K562 (cell line): ENCODE measurements at regions not wholly inside any gene's neighbourhood (a gene's known extent, or its start where the extent isn't known, plus 50 kb on each side); places are given as distances from the start of the nearest gene placed in this dataset.

ENCODE experiments used
- ATAC-seq: fragments of 200-7000 bp; cut with Tn5 transposase; 3 replicates; pipeline ENCODE4 v1.9.1; 2020; ENCODE audit warnings: moderate library complexity
- BruUV-seq: library from RNA; stranded (reverse); fragments of 400-500 nt; replicated peaks from 2 replicates; lab custom pipeline; 2021; lab: Mats Ljungman, UMichigan
- CTCF ChIA-PET: fragments of 300-600 bp; formaldehyde crosslinking; extraction: SDS; loops from one replicate; lab custom pipeline; 2021; ENCODE audit warnings: low intra/inter-chr PET ratio; lab: Yijun Ruan, JAX
- POLR2A ChIA-PET: fragments of 300-600, 350-650 bp; sonication (Branson Sonifier 250); formaldehyde crosslinking; extraction: SDS; loops from one replicate; lab custom pipeline; 2021; ENCODE audit warnings: antibody characterized with exemption, inconsistent platforms; lab: Yijun Ruan, JAX
- DNase-seq, 4 experiments: peaks; one replicate each; pipeline versions ENCODE4 v3.0.0 to v3.0.0-alpha.2; 2011 to 2018; ENCODE audit warnings: low spot score in 3 of 4, mixed read lengths in 3 of 4; ENCODE audit errors: extremely low read depth in 1 of 4
- FAIRE-seq: peaks from 2 replicates; lab custom pipeline; 2011; peaks lifted over from hg19 to GRCh38; lab: Jason Lieb, UNC
- H2AFZ ChIP-seq: 2 replicates; pipeline ENCODE4 v1.6.0; 2011; ENCODE audit warnings: low read depth, low read length, control low read depth, inconsistent platforms
- H3K27ac ChIP-seq: fragments of 200-600 bp; 3 replicates; pipeline ENCODE4 v1.8.0; 2011; ENCODE audit warnings: low read depth, mild to moderate bottlenecking, control low read depth, inconsistent platforms, low read length, moderate library complexity, mixed read lengths; ENCODE audit errors: extremely low read depth
- H3K27me3 ChIP-seq, 2 experiments: fragments of 300-600 bp in 1 of 2; 2 replicates in 1 of 2; 3 replicates in 1 of 2; pipeline versions ENCODE4 v1.6.0 to v1.8.0; 2011; ENCODE audit warnings: inconsistent platforms in 2 of 2, low read length in 2 of 2, mild to moderate bottlenecking in 1 of 2, mixed read lengths in 1 of 2, moderate library complexity in 1 of 2; ENCODE audit not compliant: control insufficient read depth in 2 of 2, insufficient read depth in 2 of 2
- H3K36me3 ChIP-seq: fragments of 300-600 bp; 3 replicates; pipeline ENCODE4 v1.8.0; 2011; ENCODE audit warnings: mild to moderate bottlenecking, low read length, inconsistent platforms; ENCODE audit not compliant: control insufficient read depth, insufficient read depth
- H3K4me1 ChIP-seq, 2 experiments: fragments of 200-600 bp in 1 of 2; replicated peaks in 1 of 2; 2 replicates in 1 of 2; 3 replicates in 1 of 2; pipeline versions ENCODE4 v1.5.1 to v1.8.0; 2011; ENCODE audit warnings: inconsistent platforms in 2 of 2, low read length in 2 of 2, mild to moderate bottlenecking in 1 of 2, mixed read lengths in 1 of 2, moderate library complexity in 1 of 2; ENCODE audit not compliant: control insufficient read depth in 2 of 2, insufficient read depth in 2 of 2
- H3K4me2 ChIP-seq: 2 replicates; pipeline ENCODE4 v1.6.1; 2011; ENCODE audit warnings: low read length, control low read depth, inconsistent platforms, mixed read lengths; ENCODE audit not compliant: insufficient read depth
- H3K4me3 ChIP-seq: fragments of 200-600 bp; sonication (generic), shearing (Covaris generic); 2 replicates; pipeline ENCODE4 v1.5.1; 2016; ENCODE audit warnings: control low read depth, inconsistent platforms
- H3K79me2 ChIP-seq: fragments of 200-600 bp; 3 replicates; pipeline ENCODE4 v1.8.0; 2011; ENCODE audit warnings: low read length, inconsistent platforms; ENCODE audit not compliant: control insufficient read depth, insufficient read depth
- H3K9ac ChIP-seq, 2 experiments: 2 replicates each; pipeline versions ENCODE4 v1.6.0 to v1.6.1; 2011; ENCODE audit warnings: low read depth in 2 of 2, low read length in 2 of 2, control low read depth in 1 of 2, inconsistent platforms in 1 of 2, mild to moderate bottlenecking in 1 of 2, mixed read lengths in 1 of 2; ENCODE audit not compliant: insufficient read depth in 1 of 2
- H3K9me1 ChIP-seq: one replicate; pipeline ENCODE4 v1.6.0; 2011; ENCODE audit warnings: inconsistent platforms, mild to moderate bottlenecking, low read length, moderate library complexity; ENCODE audit not compliant: control insufficient read depth, insufficient read depth
- H3K9me3 ChIP-seq: replicated peaks from 2 replicates; pipeline ENCODE4 v1.5.1; 2011; ENCODE audit warnings: low read depth, low read length, inconsistent platforms; ENCODE audit not compliant: control insufficient read depth, insufficient read depth
- H4K20me1 ChIP-seq: replicated peaks from 2 replicates; pipeline ENCODE4 v1.6.1; 2011; ENCODE audit warnings: low read length, inconsistent platforms, mixed read lengths; ENCODE audit not compliant: control insufficient read depth, insufficient read depth
- CXXC5 ChIP-seq: fragments of 250-450 bp; sonication (Bioruptor Pico); IDR thresholded peaks from 2 replicates; pipeline ENCODE4 v1.8.0; 2022; ENCODE audit warnings: inconsistent platforms, mild to moderate bottlenecking, moderate library complexity
- ETV5 ChIP-seq: sonication (generic); formaldehyde crosslinking; IDR thresholded peaks from 2 replicates; pipeline ENCODE4 v1.4.0; 2020; ENCODE audit warnings: low read depth, mild to moderate bottlenecking, missing genetic modification reagents
- FOXK1 ChIP-seq: sonication (generic); formaldehyde crosslinking; IDR thresholded peaks from 2 replicates; pipeline ENCODE4 v1.8.0; 2022; ENCODE audit warnings: missing genetic modification reagents, mild to moderate bottlenecking, borderline replicate concordance
- GTF2A2 ChIP-seq: IDR thresholded peaks from 2 replicates; pipeline ENCODE4 v1.6.1; 2016; ENCODE audit warnings: mild to moderate bottlenecking, missing genetic modification characterization, missing compliant biosample characterization
- KLF1 ChIP-seq: fragments of 450-650 bp; IDR thresholded peaks from 2 replicates; pipeline ENCODE4 v1.6.1; 2016; ENCODE audit warnings: missing genetic modification characterization, missing compliant biosample characterization
- NFIC ChIP-seq: fragments of 450-650 bp; IDR thresholded peaks from 2 replicates; pipeline ENCODE4 v1.6.1; 2017; ENCODE audit warnings: mild to moderate bottlenecking, inconsistent platforms
- NONO ChIP-seq, 2 experiments: fragments of 200-400 bp in 1 of 2; fragments of 450-650 bp in 1 of 2; formaldehyde crosslinking in 1 of 2; IDR thresholded peaks; 2 replicates each; pipeline ENCODE4 v1.6.1; 2017; ENCODE audit warnings: low read depth in 2 of 2, mild to moderate bottlenecking in 2 of 2, moderate library complexity in 2 of 2, low read length in 1 of 2
- NR2C1 ChIP-seq, 2 experiments: fragments of 450-650 bp; IDR thresholded peaks; 2 replicates each; pipeline ENCODE4 v1.6.1; 2017; ENCODE audit warnings: mild to moderate bottlenecking in 2 of 2, antibody characterized with exemption in 1 of 2, inconsistent platforms in 1 of 2, missing compliant biosample characterization in 1 of 2, missing genetic modification characterization in 1 of 2
- RHOXF2B ChIP-seq: fragments of 250-450 bp; sonication (Bioruptor Pico); conservative IDR thresholded peaks from 2 replicates; pipeline ENCODE4 v1.5.1; 2021
- SMAD2 ChIP-seq: fragments of 150-350 bp; IDR thresholded peaks from 2 replicates; pipeline ENCODE4 v1.6.1; 2014; ENCODE audit warnings: low read depth, mild to moderate bottlenecking, low read length
- TCFL5 ChIP-seq: fragments of 250-450 bp; sonication (Bioruptor Pico); conservative IDR thresholded peaks from 2 replicates; pipeline ENCODE4 v1.6.1; 2021; ENCODE audit warnings: mild to moderate bottlenecking, moderate library complexity, matching md5 sums
- YBX1 ChIP-seq: fragments of 450-650 bp; IDR thresholded peaks from 2 replicates; pipeline ENCODE4 v1.7.1; 2016; ENCODE audit warnings: mild to moderate bottlenecking
- ZFX ChIP-seq: sonication (generic); formaldehyde crosslinking; IDR thresholded peaks from 2 replicates; pipeline ENCODE4 v1.8.0; 2022; ENCODE audit warnings: mild to moderate bottlenecking, missing genetic modification reagents, moderate library complexity
- ZKSCAN8 ChIP-seq: fragments of 200-800 bp; sonication (Bioruptor generic); IDR thresholded peaks from 2 replicates; pipeline ENCODE4 v1.6.1; 2016; ENCODE audit warnings: missing genetic modification characterization, missing compliant biosample characterization
- ZNF217 ChIP-seq: sonication (generic); formaldehyde crosslinking; IDR thresholded peaks from 2 replicates; pipeline ENCODE4 v1.8.0; 2022; ENCODE audit warnings: mild to moderate bottlenecking, missing genetic modification reagents
- ZNF644 ChIP-seq: fragments of 200-800 bp; sonication (Bioruptor generic); IDR thresholded peaks from 2 replicates; pipeline ENCODE4 v1.6.1; 2016; ENCODE audit warnings: low read depth, missing genetic modification characterization, missing compliant biosample characterization
- WGBS: fragments of 100-300 bp; shearing (Covaris generic); methylation state at CpG from one replicate; pipeline ENCODE4 v1.1.6; 2016; ENCODE audit warnings: low coverage, mixed read lengths; ENCODE audit not compliant: insufficient coverage; ENCODE audit errors: missing lambda C conversion rate; 5-methylcytosine and 5-hydroxymethylcytosine counted together
- in situ Hi-C: fragments of 300-500 bp; cut with MboI; formaldehyde crosslinking; loops from 4 replicates; pipeline ENCODE4 v1.15.0; 2018; ENCODE audit warnings: inconsistent platforms, mixed read lengths
- intact Hi-C: fragments of 100-400 bp; cut with micrococcal nuclease; formaldehyde crosslinking; loops from 2 replicates; pipeline ENCODE4 v1.14.2; 2022
- TF ChIP-seq, protein P1 (sequence below): sonication (generic); formaldehyde crosslinking; IDR thresholded peaks from 2 replicates; pipeline ENCODE4 v1.8.1; 2022; ENCODE audit warnings: missing genetic modification reagents

DNA sequence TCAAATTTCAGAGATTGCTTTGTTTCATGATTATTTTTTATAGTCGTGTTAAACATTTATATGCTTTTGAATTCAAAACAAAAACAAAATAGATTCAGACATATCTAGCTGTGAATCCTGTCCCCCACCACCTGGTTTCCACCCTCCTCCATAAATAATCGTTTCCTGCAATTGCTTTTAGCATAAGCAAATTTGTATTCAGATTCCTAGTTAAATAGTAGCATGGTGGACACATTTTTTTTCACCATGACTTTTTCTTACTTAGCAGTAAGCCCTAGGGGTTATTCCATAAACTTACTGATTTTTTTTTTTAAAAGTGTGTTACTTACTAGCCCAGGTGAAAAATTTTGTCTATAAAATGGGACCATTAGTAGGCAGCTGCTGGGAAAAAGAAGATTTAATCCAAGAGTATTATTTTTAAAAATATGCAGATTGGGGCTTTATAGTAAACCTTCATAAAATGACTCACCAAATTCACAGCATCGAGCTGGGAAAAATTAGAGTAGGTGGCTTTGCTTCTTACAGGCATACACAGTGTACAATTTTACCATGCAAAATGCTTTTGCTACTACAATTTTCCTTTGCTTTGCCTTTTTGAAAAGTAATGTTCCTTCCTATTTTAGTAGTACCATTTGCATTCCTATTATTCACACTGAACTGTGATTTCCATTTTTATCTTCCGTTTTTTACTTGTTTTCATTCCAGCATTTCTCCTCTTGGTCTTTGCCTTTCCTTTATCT, 117.8 kb downstream of the BTG1 start:
- Histone ChIP-seq H3K4me1 (peaks cover 0 to 3% of the 10 kb centered on the region in 2 experiments; a peak in 1 of 5 replicates), H4K20me1 (no peaks in the 10 kb centered on the region), H3K9me3 (no peaks in the 10 kb centered on the region), H3K27me3 (no peaks in the 10 kb centered on the region), H3K4me3 (no peak overlapping the region)
- CTCF ChIA-PET = no interaction called here
- in situ Hi-C loops = no loop called here
- BruUV-seq = no TSS peak
- no peak for FAIRE-seq
- POLR2A ChIA-PET = no interaction called here
- TF ChIP-seq NFIC = 0 out of 2 replicates have a peak, but pooled peaks have one; percentile 13
- TF ChIP-seq, protein P1, sequence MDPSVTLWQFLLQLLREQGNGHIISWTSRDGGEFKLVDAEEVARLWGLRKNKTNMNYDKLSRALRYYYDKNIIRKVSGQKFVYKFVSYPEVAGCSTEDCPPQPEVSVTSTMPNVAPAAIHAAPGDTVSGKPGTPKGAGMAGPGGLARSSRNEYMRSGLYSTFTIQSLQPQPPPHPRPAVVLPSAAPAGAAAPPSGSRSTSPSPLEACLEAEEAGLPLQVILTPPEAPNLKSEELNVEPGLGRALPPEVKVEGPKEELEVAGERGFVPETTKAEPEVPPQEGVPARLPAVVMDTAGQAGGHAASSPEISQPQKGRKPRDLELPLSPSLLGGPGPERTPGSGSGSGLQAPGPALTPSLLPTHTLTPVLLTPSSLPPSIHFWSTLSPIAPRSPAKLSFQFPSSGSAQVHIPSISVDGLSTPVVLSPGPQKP (CRISPR knock-in tag) = no peak
- TF ChIP-seq, all 486 proteins: peak for 1
- H2AFZ ChIP-seq = no peak overlapping the region
- no peaks in the 10 kb centered on the region for H3K36me3 ChIP-seq
- no peak for DNase-seq
- H3K27ac ChIP-seq = no peak overlapping the region
- WGBS = 27% methylated on average over 4 of the region's 4 CpGs
- H3K9me1 ChIP-seq = no peaks in the 10 kb centered on the region
- no peak overlapping the region for H3K4me2 ChIP-seq
- H3K9ac ChIP-seq = no peak overlapping the region
- no peak for ATAC-seq
- H3K79me2 ChIP-seq = no peaks in the 10 kb centered on the region
- intact Hi-C loops = no loop called here

DNA sequence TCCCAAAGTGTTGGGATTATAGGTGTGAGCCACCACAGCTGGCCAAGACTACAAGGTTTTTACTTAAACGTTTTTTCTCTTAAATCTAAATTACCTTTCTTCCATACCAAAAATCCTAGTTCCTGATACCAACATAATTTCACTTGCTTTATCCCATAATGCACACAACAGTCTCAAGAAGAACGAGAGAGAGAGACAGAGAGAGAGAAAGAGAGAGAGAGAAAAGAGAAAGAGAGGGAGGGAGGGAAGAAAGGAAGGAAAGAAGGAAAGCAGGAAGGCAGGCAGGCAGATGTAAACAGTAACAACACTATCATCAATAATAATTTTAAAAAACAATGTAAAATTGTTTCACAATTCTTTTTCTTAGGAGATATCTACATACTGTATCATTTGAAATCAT, 118.4 kb downstream of the BTG1 start:
- H3K36me3 ChIP-seq = no peaks in the 10 kb centered on the region
- no peak for DNase-seq
- H3K27ac ChIP-seq = no peak overlapping the region
- no peaks in the 10 kb centered on the region for H3K9me1 ChIP-seq
- H3K79me2 ChIP-seq = no peaks in the 10 kb centered on the region
- H3K9ac ChIP-seq = no peak overlapping the region
- H3K9me3 ChIP-seq = no peaks in the 10 kb centered on the region
- no peak overlapping the region for H3K4me3 ChIP-seq
- no peaks in the 10 kb centered on the region for H3K27me3 ChIP-seq
- FAIRE-seq = no peak
- in situ Hi-C loops (no loop called here), intact Hi-C loops (no loop called here)
- peaks cover 0 to 3% of the 10 kb centered on the region in 2 experiments; a peak in 1 of 5 replicates for H3K4me1 ChIP-seq
- H4K20me1 ChIP-seq = no peaks in the 10 kb centered on the region
- ChIA-PET CTCF (no interaction called here), POLR2A (no interaction called here)
- WGBS = 17% methylated on average over 2 of the region's 2 CpGs
- BruUV-seq = no TSS peak
- no peak overlapping the region for H3K4me2 ChIP-seq
- no peak for ATAC-seq
- H2AFZ ChIP-seq = 0 out of 2 replicates have a peak overlapping the region, but pooled peaks have one; percentile 19
- TF ChIP-seq SMAD2 (no peak), CXXC5 (no peak), GTF2A2 (tag) (no peak), NR2C1 (IDR thresholded peaks at IDR 0.05) (no peak), NR2C1 (tag; IDR thresholded peaks at IDR 0.05) (no peak), KLF1 (tag) (no peak), RHOXF2B (CRISPR knock-in tag) (no peak), ETV5 (no peak), ZNF644 (tag) (no peak), YBX1 (no peak), NONO (IDR thresholded peaks at IDR 0.05; ENCODE audit: low read depth in 2 of 2, low read length in 1 of 2) (no peak), FOXK1 (CRISPR knock-in tag) (no peak), ZNF217 (CRISPR knock-in tag) (no peak), ZFX (CRISPR knock-in tag) (no peak), ZKSCAN8 (CRISPR knock-in tag) (no peak), TCFL5 (CRISPR knock-in tag) (no peak)
